Stimulated activated CD4-positive, alpha-beta T cell treated with anti-CD3 and anti-CD28 coated beads, Interleukin-2, amount 100 ng/mL, for 24 hours (primary cell): ENCODE measurements at regions not wholly inside any gene's neighbourhood (a gene's known extent, or its start where the extent isn't known, plus 50 kb on each side); places are given as distances from the start of the nearest gene placed in this dataset.
"Not testable (repeated sequence)": the region's sequence is repeated elsewhere in the genome, so short reads cannot be mapped to it uniquely, and the experiment has no call there.

ENCODE experiments used
- DNase-seq, 2 donors: peaks; one replicate each; pipeline ENCODE4 v3.0.0-alpha.2; 2020

DNA sequence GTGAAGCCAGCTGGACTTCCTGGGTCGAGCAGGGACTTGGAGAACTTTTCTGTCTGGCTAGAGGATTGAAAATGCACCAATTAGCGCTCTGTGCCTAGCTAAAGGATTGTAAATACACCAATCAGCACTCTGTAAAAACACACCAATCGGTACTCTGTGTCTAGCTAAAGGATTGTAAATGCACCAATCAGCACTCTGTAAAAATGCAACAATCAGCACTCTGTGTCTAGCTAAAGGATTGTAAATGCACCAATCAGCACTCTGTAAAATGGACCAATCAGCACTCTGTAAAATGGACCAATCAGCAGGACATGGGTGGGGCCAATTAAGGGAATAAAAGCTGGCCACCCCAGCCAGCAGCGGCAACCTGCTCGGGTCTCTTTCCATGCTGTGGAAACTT lies 97.3 kb upstream of the GALNT15 start:
- not testable (repeated sequence) for DNase-seq

- DNase-seq = not testable (repeated sequence)
Measured at GRCh38 chr3:16077681-16078080, 96.8 kb upstream of the GALNT15 start.

- no peak for DNase-seq
Measured at GRCh38 chr3:16079519-16079918, 95.0 kb upstream of the GALNT15 start.

DNA sequence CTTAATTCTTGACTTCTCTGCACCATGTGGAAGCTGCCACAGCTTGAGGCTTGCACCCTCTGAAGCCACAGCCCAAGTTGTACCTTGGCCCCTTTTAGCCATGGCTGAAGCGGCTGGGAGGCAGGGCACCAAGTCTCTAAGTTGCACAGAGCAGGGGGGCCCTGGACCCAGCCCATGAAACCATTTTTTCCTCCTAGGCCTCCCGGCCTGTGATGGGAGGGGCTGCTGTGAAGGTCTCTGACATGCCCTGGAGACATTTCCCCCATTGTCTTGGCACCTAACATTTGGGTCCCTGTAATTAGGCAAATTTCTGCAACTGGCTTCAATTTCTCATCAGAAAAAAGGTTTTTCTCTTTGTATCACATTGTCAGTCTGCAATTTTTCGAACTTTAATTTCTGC lies 92.8 kb upstream of the GALNT15 start:
- no peak for DNase-seq

- no peak for DNase-seq
Measured at GRCh38 chr3:16084887-16085286, 89.6 kb upstream of the GALNT15 start.

DNA sequence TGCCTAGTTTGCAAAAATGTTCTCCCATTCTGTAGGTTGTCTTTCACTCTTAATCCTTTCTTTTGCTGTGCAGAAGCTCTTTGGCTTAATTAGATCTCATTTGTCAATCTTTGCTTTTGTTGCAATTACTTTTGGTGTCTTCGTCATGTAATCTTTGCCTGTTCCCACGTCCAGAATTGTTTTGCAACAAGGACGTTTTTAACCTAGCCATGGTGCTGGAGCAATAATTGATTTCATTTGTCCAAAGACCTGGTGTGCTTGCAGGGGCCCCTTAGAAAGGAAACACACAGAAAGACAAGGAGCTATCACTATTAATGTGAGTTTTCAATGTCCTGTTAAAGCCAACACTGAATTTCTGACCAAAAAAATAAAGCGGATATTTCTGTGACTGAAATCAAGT lies 89.1 kb upstream of the GALNT15 start:
- DNase-seq = no peak

GRCh38 chr3:16085884-16086608 lies 88.4 kb upstream of the GALNT15 start:
- DNase-seq = no peak

- no peak for DNase-seq
Measured at GRCh38 chr3:16086690-16087089, 87.8 kb upstream of the GALNT15 start.

DNA sequence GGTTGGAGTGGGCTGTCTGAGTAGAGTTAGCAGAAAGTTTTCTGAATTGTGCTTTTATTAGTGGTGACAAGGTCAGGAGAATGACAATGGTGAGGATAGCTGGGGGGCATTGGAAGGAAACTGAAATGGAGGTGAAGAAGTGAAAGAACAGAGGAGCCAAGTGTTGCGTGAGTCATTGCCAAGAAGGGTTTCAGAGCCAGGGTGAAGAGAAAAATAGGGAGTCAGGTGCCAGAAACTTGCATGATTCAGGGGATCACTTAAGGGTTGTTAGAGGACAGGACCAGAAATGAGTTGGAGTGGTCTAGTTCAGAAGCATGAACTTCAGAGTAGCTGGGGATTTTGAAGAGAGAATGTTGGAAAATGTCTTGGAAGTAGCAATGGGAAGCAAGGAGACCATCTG lies 86.0 kb upstream of the GALNT15 start:
- DNase-seq = no peak

GRCh38 chr3:16089521-16089920 lies 85.0 kb upstream of the GALNT15 start:
- no peak for DNase-seq

- no peak for DNase-seq
Measured at GRCh38 chr3:16090024-16090423, 84.5 kb upstream of the GALNT15 start.

GRCh38 chr3:16090706-16091105 lies 83.8 kb upstream of the GALNT15 start:
- DNase-seq = no peak

- DNase-seq = no peak
Measured at GRCh38 chr3:16092923-16093322, 81.6 kb upstream of the GALNT15 start.

DNA sequence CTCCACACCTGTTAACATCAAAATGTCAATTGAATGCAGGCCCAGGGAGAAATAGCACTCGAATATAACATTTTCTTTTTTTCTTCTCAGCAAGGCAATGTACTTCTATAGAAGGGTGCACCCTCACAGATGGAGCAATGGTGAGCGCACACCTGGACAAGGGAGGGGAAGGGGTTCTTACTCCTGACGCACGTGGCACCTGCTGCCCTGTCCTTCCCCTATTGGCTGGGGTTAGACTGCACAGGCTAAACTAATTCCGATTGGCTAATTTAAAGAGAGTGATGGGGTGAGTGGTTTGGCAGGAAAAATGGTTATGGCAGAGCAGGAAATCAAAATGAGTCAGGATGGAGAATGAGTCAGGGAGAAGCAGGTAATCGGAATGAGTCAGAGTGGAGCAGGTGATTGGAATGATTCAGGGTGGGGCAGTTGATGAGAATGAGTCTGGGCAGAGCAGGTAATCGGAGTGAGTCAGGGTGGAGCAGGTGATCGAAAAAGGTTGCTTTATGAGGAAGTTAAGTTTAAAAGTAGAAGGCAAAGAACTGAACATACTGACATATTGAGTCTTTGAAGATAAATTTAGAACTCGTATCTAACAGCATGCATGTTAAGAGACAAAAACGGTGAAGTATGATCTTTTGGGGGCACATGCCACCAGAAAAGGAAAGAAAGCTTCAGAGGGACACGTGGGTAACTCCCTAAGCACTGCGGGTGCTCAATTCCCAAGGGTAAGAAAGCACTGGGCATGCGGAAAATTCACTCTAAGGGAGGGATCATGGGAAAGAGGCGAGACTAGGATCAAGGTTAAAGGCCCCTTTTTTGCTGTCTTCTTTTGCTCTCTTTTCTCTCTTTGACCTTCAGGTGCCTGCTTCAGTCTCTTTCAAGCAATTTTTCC lies 72.9 kb upstream of the GALNT15 start:
- DNase-seq = no peak

- DNase-seq = no peak
Measured at GRCh38 chr3:16102187-16102561, 72.3 kb upstream of the GALNT15 start.

GRCh38 chr3:16102905-16103364 lies 71.5 kb upstream of the GALNT15 start:
- no peak for DNase-seq

DNA sequence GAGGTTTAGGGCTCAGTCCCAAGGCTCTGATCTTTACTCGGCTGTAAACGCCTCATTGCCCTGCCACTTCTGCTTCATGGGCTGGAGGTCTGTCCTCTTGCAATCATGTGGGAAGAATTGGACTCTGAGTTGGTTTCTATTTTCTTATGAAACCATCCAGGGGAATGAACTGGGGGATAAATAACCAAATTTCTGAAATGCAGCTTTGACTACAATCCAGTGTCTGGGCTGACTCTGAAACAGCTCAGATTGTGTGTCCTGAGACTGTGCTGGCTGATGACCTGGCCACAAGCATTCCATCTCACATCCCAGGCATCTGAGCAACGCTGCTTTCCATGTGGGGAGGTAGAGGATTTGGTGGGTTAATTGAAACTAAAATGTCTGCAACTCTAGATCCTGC lies 71.0 kb upstream of the GALNT15 start:
- DNase-seq = no peak

GRCh38 chr3:16104156-16104555 lies 70.3 kb upstream of the GALNT15 start:
- DNase-seq = no peak

DNA sequence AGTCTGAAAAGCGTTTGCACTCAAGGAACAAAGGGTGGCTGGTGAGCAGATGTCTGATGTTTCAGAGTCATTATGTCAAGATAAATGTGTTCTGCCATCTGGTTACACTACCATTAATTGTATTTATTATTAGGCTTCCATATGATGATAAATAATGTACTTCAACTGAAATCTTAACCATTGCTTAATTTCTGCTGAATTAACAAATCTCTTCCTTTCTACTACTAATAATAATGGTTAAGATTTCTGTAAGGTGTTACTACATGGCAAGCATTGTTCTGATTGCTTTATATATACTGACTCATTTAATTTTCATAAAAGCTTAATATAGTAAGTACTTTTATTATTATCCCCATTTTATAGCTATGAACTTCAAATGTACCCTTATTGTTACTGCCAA lies 68.4 kb upstream of the GALNT15 start:
- DNase-seq = no peak

DNA sequence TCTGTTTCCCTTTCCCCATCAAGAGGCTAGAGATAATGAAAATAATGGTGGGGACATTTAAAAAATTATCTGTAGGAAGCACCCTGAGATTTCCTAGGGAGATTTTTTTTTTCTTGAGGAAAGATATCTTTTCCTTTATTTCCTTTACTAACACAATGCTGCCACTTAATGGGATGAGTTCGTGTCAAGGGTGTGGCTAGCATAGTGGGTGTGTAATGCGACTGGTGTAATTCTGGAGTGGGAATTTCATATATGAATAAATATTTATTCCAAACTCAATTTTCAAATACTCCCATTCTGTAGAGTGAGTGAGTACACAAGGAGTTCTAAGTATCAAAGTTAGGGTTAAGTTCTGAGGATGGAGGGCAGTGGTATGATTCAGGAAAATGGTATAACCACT lies 66.1 kb upstream of the GALNT15 start:
- no peak for DNase-seq

DNA sequence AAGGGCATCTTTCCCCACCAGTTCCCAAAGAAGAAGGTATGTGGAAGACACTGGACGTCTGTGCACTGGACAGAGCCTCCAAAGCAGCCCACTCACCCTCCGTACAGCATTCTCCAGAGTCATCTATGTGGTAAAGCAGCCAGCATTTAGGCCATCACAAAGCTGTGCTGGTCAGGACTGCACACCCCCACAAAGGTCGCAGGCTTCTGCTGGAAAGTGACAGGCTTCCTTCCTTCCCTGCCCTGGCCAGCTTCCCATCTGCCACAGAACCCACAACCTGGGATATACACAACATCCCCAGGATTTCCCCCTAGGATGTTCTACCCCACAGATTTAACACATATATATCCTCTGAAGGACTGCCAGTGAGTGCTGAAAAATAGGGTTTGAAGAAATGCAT lies 64.6 kb upstream of the GALNT15 start:
- no peak for DNase-seq

DNA sequence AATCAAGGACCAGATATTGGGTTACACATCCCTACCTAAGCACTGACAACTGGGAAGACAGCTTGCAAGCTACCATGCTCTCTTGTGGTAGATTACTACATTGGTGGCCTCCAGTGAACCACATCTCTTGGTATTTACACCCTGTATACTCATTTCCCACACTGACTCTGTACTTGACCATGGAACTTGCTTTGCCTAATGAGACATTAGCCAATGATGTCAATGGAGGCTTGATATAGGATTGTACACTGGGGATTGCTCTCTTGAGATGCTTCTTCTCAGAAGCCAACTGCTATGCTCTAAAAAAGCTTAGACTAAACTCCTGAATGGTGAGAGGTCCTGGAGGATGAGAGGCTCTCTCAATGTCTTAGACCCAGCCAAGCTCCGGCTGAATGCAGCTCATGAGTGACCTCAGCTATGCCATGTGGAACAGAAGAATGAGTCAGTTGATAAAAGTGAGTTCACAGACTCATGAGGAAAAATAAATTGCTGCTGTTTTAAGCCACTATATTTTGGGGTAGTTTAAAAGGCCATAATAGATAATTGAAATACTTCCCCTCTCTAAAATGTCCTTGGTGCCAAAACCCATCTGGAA lies 61.5 kb upstream of the GALNT15 start:
- no peak for DNase-seq

- no peak for DNase-seq
Measured at GRCh38 chr3:16113704-16114103, 60.8 kb upstream of the GALNT15 start.

DNA sequence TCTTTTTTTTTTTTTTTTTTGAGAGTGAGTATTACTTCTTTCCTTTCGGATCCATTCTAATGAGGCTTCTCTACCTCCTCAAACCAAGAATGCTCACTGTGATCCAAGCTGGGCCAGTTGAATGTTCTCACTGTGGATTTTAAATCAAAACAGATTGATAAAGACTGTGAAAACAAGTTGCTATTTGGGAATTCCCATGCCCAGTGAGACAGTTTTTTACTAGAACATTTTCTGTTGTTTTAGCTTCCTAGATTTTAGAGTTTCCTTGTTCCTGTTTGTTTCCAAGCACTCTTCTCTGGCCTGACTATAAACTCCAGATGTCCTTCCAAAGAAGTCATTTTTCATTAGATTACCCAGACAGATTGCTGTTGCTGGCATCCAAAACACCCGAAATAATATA lies 60.1 kb upstream of the GALNT15 start:
- DNase-seq = no peak
